OCI-LY7 (cell line): ENCODE measurements at regions not wholly inside any gene's neighbourhood (a gene's known extent, or its start where the extent isn't known, plus 50 kb on each side); places are given as distances from the start of the nearest gene placed in this dataset.

Experiments used
- BruUV-seq: library from RNA; stranded (reverse); fragments of 400-500 nt; replicated peaks from 2 replicates; lab custom pipeline; 2021; lab: Mats Ljungman, UMichigan
- CTCF ChIA-PET: fragments of 300-600 bp; sonication (Branson Sonifier 250); formaldehyde crosslinking; loops from one replicate; lab custom pipeline; 2022; ENCODE audit warnings: antibody characterized with exemption; ENCODE audit not compliant: unreplicated experiment; lab: Charles Lee
- POLR2A ChIA-PET: fragments of 300-600 bp; sonication (Branson Sonifier 250); formaldehyde crosslinking; loops from one replicate; lab custom pipeline; 2022; ENCODE audit warnings: antibody characterized with exemption; lab: Charles Lee
- DNase-seq: peaks from one replicate; pipeline ENCODE4 v3.0.0-alpha.2; 2015; ENCODE audit warnings: low spot score
- H2AFZ ChIP-seq: fragments of 200-600 bp; sonication (generic), shearing (Covaris generic); 2 replicates; pipeline ENCODE4 v1.6.1; 2014; ENCODE audit warnings: mild to moderate bottlenecking, antibody characterized with exemption, low read length, moderate library complexity
- H3K27ac ChIP-seq: fragments of 200-600 bp; sonication (generic); 2 replicates; pipeline ENCODE4 v1.5.1; 2014; ENCODE audit warnings: mixed run types, low read depth, mild to moderate bottlenecking, moderate library complexity, low read length, inconsistent platforms; ENCODE audit not compliant: poor library complexity, severe bottlenecking
- H3K36me3 ChIP-seq: fragments of 200-600 bp; sonication (generic); 2 replicates; pipeline ENCODE4 v1.6.1; 2014; ENCODE audit warnings: mild to moderate bottlenecking, antibody characterized with exemption, low read length, moderate library complexity, mixed read lengths; ENCODE audit not compliant: insufficient read depth
- H3K4me1 ChIP-seq: fragments of 200-600 bp; sonication (generic); 2 replicates; pipeline ENCODE4 v1.5.1; 2014; ENCODE audit warnings: mild to moderate bottlenecking, low read length; ENCODE audit not compliant: insufficient read depth, poor library complexity, severe bottlenecking
- H3K4me2 ChIP-seq: fragments of 200-600 bp; sonication (generic); 2 replicates; pipeline ENCODE4 v1.6.1; 2014; ENCODE audit warnings: mild to moderate bottlenecking, low read length
- H3K4me3 ChIP-seq: fragments of 200-600 bp; sonication (generic); 2 replicates; pipeline ENCODE4 v1.5.1; 2014; ENCODE audit warnings: mild to moderate bottlenecking, low read depth, low read length; ENCODE audit not compliant: poor library complexity, severe bottlenecking
- H3K79me2 ChIP-seq: fragments of 200-600 bp; sonication (generic); 2 replicates; pipeline ENCODE4 v1.6.1; 2016; ENCODE audit warnings: low read depth, mild to moderate bottlenecking, low read length, moderate library complexity, mixed read lengths; ENCODE audit not compliant: insufficient read depth
- H3K9me2 ChIP-seq: fragments of 200-600 bp; sonication (generic); 2 replicates; pipeline ENCODE4 v1.6.1; 2016; ENCODE audit warnings: mild to moderate bottlenecking, low read length, mixed read lengths; ENCODE audit not compliant: insufficient read depth
- H3K9me3 ChIP-seq: fragments of 200-600 bp; sonication (generic); 2 replicates; pipeline ENCODE4 v1.6.1; 2014; ENCODE audit warnings: mild to moderate bottlenecking, mixed run types, low read length, mixed read lengths
- H4K20me1 ChIP-seq: fragments of 200-600 bp; sonication (generic); 2 replicates; pipeline ENCODE4 v1.6.1; 2014; ENCODE audit warnings: mild to moderate bottlenecking, antibody characterized with exemption, low read length, moderate library complexity, mixed read lengths; ENCODE audit not compliant: insufficient read depth
- CTCF ChIP-seq: fragments of 200-600 bp; sonication (generic); conservative IDR thresholded peaks from 2 replicates; pipeline ENCODE4 v1.5.1; 2014; ENCODE audit warnings: mild to moderate bottlenecking, antibody characterized with exemption, low read length, moderate library complexity, mixed read lengths
- EZH2phosphoT487 ChIP-seq: fragments of 200-600 bp; sonication (generic); IDR thresholded peaks from 2 replicates; pipeline ENCODE4 v1.6.1; 2018; ENCODE audit warnings: low read depth, borderline replicate concordance, mild to moderate bottlenecking, mixed run types, antibody characterized with exemption, low read length, moderate library complexity, mixed read lengths
- intact Hi-C: fragments of 100-400 bp; cut with micrococcal nuclease; formaldehyde crosslinking; loops from one replicate; pipeline ENCODE4 v1.10.0; 2022; ENCODE audit not compliant: unreplicated experiment

GRCh38 chr1:113320272-113320671, 70.0 kb upstream of the MAGI3 start:
- H3K27ac ChIP-seq = no peak overlapping the region
- H3K36me3 ChIP-seq = no peaks in the 10 kb centered on the region
- CTCF ChIA-PET = interaction anchor here (0.5 kb wide), 1 partner anchor 444 kb away, joined by 3 read pairs; no protein-coding TSS in a partner anchor
- H3K79me2 ChIP-seq = no peaks in the 10 kb centered on the region
- POLR2A ChIA-PET = interaction anchor here (0.8 kb wide), 1 partner anchor 143 kb away, joined by 3 read pairs; no protein-coding TSS in a partner anchor
- no peak for TF ChIP-seq CTCF
- TF ChIP-seq EZH2phosphoT487 = no peak
- no peaks in the 10 kb centered on the region for H4K20me1 ChIP-seq
- H3K9me2 ChIP-seq = no peaks in the 10 kb centered on the region
- H3K9me3 ChIP-seq = no peaks in the 10 kb centered on the region
- no peak for DNase-seq
- H2AFZ ChIP-seq = no peak overlapping the region
- no peaks in the 10 kb centered on the region for H3K4me1 ChIP-seq
- no peak overlapping the region for H3K4me3 ChIP-seq
- intact Hi-C loops = no loop called here
- no TSS peak for BruUV-seq
- no peak overlapping the region for H3K4me2 ChIP-seq

- H3K9me2 ChIP-seq = no peaks in the 10 kb centered on the region
- BruUV-seq = no TSS peak
- ChIA-PET CTCF (no interaction called here), POLR2A (interaction anchor here (0.6 to 0.8 kb wide), 2 partner anchors 144 to 243 kb away, joined by 3 read pairs; no protein-coding TSS in a partner anchor)
- no peak overlapping the region for H3K4me2 ChIP-seq
- no peak overlapping the region for H3K4me3 ChIP-seq
- H3K9me3 ChIP-seq = no peaks in the 10 kb centered on the region
- no peak for TF ChIP-seq EZH2phosphoT487
- TF ChIP-seq CTCF = no peak
- H3K79me2 ChIP-seq = no peaks in the 10 kb centered on the region
- H3K4me1 ChIP-seq = no peaks in the 10 kb centered on the region
- intact Hi-C loops = no loop called here
- no peaks in the 10 kb centered on the region for H4K20me1 ChIP-seq
- no peak overlapping the region for H2AFZ ChIP-seq
- H3K36me3 ChIP-seq = no peaks in the 10 kb centered on the region
- H3K27ac ChIP-seq = no peak overlapping the region
- no peak for DNase-seq
Observed at GRCh38 chr1:113320972-113321680, 69.2 kb upstream of the MAGI3 start.

- Histone ChIP-seq H2AFZ (no peak overlapping the region), H3K4me2 (no peak overlapping the region), H3K9me2 (no peaks in the 10 kb centered on the region), H3K27ac (no peak overlapping the region), H4K20me1 (no peaks in the 10 kb centered on the region), H3K79me2 (no peaks in the 10 kb centered on the region), H3K36me3 (no peaks in the 10 kb centered on the region), H3K4me3 (no peak overlapping the region), H3K4me1 (no peaks in the 10 kb centered on the region), H3K9me3 (no peaks in the 10 kb centered on the region)
- no peak for DNase-seq
- TF ChIP-seq EZH2phosphoT487 = no peak
- BruUV-seq = no TSS peak
- ChIA-PET POLR2A (no interaction called here), CTCF (no interaction called here)
- intact Hi-C loops = no loop called here
Observed at GRCh38 chr1:113321771-113322387, 68.4 kb upstream of the MAGI3 start.
